Activated B cell treated with CpG ODN at 0.5 μM for 24 hours (primary cell): ENCODE measurements at regions not wholly inside any gene's neighbourhood (a gene's known extent, or its start where the extent isn't known, plus 50 kb on each side); places are given as distances from the start of the nearest gene placed in this dataset.

Experiments
- ATAC-seq: fragments of 200-7000 bp; cut with Tn5 transposase; one replicate; pipeline ENCODE4 v1.10.0; 2021; ENCODE audit warnings: low read depth, mild to moderate bottlenecking, moderate library complexity
- CTCF ChIA-PET: fragments of 350-600 bp; sonication (Branson Sonifier 250); formaldehyde crosslinking; loops from one replicate; lab custom pipeline; 2021; ENCODE audit warnings: antibody characterized with exemption; lab: Charles Lee
- POLR2A ChIA-PET: fragments of 350-600 bp; sonication (Branson Sonifier 250); formaldehyde crosslinking; loops from one replicate; lab custom pipeline; 2021; ENCODE audit warnings: antibody characterized with exemption; lab: Charles Lee
- DNase-seq: peaks from one replicate; pipeline ENCODE4 v3.0.0; 2022
- H3K27ac Mint-ChIP-seq: one replicate; pipeline ENCODE4 v1.8.0; 2020; ENCODE audit warnings: mixed read lengths
- H3K27me3 Mint-ChIP-seq: one replicate; pipeline ENCODE4 v1.8.0; 2021; ENCODE audit warnings: mixed read lengths
- H3K36me3 Mint-ChIP-seq: one replicate; pipeline ENCODE4 v1.8.0; 2021; ENCODE audit warnings: low read depth, mixed read lengths
- H3K4me1 Mint-ChIP-seq: one replicate; pipeline ENCODE4 v1.8.0; 2021; ENCODE audit warnings: mixed read lengths
- H3K4me3 Mint-ChIP-seq: one replicate; pipeline ENCODE4 v1.8.0; 2020; ENCODE audit warnings: mild to moderate bottlenecking, mixed read lengths
- H3K9me3 Mint-ChIP-seq: one replicate; pipeline ENCODE4 v1.8.0; 2020; ENCODE audit warnings: mixed read lengths
- intact Hi-C: fragments of 100-400 bp; cut with micrococcal nuclease; formaldehyde crosslinking; loops from one replicate; pipeline ENCODE4 v1.15.1; 2024
- TF ChIP-seq, protein P1 (sequence below): fragments of 200-600 bp; IDR thresholded peaks from one replicate; pipeline ENCODE4 v1.8.0; 2022; ENCODE audit warnings: antibody characterized with exemption, mild to moderate bottlenecking

DNA sequence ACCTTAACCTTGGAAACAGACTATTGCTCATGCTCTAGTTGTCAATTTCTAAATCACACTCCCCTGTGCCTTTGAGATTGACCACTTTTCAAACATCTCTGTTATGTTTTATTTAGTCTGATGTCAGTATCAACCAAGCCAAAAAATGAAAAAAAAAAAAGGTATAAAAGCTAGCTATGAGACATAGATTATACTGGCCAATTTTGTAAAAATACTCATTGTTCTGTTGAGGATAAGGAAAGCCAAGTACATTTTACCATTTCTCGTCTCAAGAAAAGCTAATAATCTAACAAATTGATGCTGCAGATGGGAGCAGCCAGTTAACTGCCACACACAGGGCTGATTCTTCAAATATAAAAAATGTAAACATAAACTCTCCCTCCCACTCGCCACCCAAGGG lies 572.6 kb upstream of the KLF12 start:
- H3K27me3 Mint-ChIP-seq = no peaks in the 10 kb centered on the region
- CTCF ChIA-PET = no interaction called here
- no peaks in the 10 kb centered on the region for H3K36me3 Mint-ChIP-seq
- DNase-seq (no peak), ATAC-seq (no peak)
- no peaks in the 10 kb centered on the region for H3K4me1 Mint-ChIP-seq
- H3K27ac Mint-ChIP-seq = no peak overlapping the region
- intact Hi-C loops = no loop called here
- POLR2A ChIA-PET = no interaction called here
- no peak overlapping the region for H3K4me3 Mint-ChIP-seq
- TF ChIP-seq, protein P1, sequence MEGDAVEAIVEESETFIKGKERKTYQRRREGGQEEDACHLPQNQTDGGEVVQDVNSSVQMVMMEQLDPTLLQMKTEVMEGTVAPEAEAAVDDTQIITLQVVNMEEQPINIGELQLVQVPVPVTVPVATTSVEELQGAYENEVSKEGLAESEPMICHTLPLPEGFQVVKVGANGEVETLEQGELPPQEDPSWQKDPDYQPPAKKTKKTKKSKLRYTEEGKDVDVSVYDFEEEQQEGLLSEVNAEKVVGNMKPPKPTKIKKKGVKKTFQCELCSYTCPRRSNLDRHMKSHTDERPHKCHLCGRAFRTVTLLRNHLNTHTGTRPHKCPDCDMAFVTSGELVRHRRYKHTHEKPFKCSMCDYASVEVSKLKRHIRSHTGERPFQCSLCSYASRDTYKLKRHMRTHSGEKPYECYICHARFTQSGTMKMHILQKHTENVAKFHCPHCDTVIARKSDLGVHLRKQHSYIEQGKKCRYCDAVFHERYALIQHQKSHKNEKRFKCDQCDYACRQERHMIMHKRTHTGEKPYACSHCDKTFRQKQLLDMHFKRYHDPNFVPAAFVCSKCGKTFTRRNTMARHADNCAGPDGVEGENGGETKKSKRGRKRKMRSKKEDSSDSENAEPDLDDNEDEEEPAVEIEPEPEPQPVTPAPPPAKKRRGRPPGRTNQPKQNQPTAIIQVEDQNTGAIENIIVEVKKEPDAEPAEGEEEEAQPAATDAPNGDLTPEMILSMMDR = no peak
- H3K9me3 Mint-ChIP-seq = no peaks in the 10 kb centered on the region

GRCh38 chr13:74705438-74705837 lies 571.2 kb upstream of the KLF12 start:
- Mint-ChIP-seq H3K27me3 (no peaks in the 10 kb centered on the region), H3K27ac (no peak overlapping the region), H3K36me3 (no peaks in the 10 kb centered on the region), H3K4me1 (no peaks in the 10 kb centered on the region), H3K9me3 (no peaks in the 10 kb centered on the region), H3K4me3 (no peak overlapping the region)
- intact Hi-C loops = no loop called here
- DNase-seq (no peak), ATAC-seq (no peak)
- TF ChIP-seq, protein P1 = no peak
- ChIA-PET POLR2A (no interaction called here), CTCF (no interaction called here)

- ATAC-seq = no peak
- H3K27ac Mint-ChIP-seq = no peak overlapping the region
- intact Hi-C loops = no loop called here
- ChIA-PET CTCF (no interaction called here), POLR2A (no interaction called here)
- no peaks in the 10 kb centered on the region for H3K27me3 Mint-ChIP-seq
- H3K4me3 Mint-ChIP-seq = no peak overlapping the region
- no peaks in the 10 kb centered on the region for H3K4me1 Mint-ChIP-seq
- DNase-seq = no peak
- TF ChIP-seq, protein P1 = no peak
- H3K36me3 Mint-ChIP-seq = no peaks in the 10 kb centered on the region
- H3K9me3 Mint-ChIP-seq = no peaks in the 10 kb centered on the region
Observed at GRCh38 chr13:74703855-74704387, 569.7 kb upstream of the KLF12 start.

DNA sequence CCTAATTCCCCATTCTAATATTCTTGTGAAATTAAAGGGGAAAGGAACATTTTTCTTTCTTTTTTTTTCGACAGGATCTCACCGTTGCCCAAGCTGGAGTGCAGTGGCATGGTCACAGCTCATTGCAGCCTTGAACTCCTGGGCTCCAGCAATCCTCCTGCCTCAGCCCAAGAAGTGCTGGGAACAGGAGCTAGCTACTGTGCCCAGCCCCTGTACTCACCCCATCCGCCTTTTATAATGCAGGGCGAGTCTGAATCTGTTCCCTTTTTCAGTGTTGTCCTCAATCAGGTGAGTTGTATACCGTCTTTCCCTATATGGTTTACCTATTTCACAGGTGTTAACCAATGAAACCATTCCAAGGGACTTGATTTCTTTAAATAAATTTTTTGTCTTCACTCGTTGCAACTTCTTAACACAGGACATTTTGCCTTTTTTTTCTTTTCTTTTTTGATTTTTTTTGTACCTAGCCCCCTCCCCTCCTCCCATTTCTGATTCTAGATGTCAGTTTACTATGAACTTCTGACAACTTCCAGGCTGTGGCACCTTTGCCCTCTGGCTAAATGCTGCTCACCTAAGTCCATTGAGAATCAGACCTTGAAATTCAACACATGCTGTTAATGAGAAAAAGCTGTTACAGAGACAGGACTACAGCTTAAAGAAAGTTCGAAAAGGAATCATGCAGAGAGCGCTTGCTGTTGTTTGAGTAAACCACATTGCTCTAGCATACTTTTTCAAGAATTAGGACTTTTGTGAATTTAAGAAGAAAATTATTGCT lies 562.1 kb upstream of the KLF12 start:
- no peak for ATAC-seq
- no peaks in the 10 kb centered on the region for H3K4me1 Mint-ChIP-seq
- no peaks in the 10 kb centered on the region for H3K27me3 Mint-ChIP-seq
- no peak overlapping the region for H3K27ac Mint-ChIP-seq
- ChIA-PET CTCF (no interaction called here), POLR2A (no interaction called here)
- H3K4me3 Mint-ChIP-seq = no peak overlapping the region
- no peaks in the 10 kb centered on the region for H3K36me3 Mint-ChIP-seq
- intact Hi-C loops = no loop called here
- TF ChIP-seq, protein P1 = no peak
- no peak for DNase-seq
- H3K9me3 Mint-ChIP-seq = no peaks in the 10 kb centered on the region

DNA sequence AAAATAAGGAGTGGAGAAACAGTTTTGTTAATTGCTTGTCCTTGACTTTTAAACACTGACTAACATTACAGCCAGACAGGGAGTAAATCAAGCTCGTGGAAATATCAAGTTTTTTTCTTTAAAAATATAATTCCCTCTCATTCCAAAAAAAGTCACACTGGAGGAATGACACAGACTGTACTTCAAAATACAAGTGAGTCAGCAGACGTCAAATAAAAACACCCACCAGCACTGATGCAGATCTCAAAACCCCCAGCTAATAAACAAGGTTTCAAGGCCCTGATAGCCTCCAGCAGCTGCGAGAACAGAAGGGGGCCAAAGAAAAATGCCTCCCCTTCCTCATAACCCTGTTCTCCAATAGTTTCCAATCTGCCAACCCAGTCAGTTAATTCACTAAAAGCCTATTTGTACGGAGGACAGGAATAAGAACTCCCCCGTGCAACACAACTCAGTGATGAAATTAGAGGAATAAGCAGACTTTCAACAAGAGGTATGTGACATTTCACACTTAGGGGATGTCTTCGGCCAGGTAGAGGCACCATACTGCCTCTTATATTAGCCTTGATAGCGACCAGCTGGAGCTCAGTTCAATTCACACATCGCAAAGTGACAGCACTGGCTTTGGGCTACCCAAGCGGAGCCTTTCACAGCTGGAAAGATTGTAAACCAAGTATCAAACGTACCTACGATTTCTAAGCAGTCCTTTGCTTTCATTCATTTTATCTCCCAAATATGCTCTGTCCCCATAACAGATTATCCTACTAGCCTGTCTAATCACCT lies 561.0 kb upstream of the KLF12 start:
- intact Hi-C loops = no loop called here
- no peak overlapping the region for H3K4me3 Mint-ChIP-seq
- CTCF ChIA-PET = no interaction called here
- TF ChIP-seq, protein P1 = no peak
- ATAC-seq = no peak
- H3K9me3 Mint-ChIP-seq = no peaks in the 10 kb centered on the region
- DNase-seq = no peak
- no peaks in the 10 kb centered on the region for H3K27me3 Mint-ChIP-seq
- no peaks in the 10 kb centered on the region for H3K36me3 Mint-ChIP-seq
- H3K4me1 Mint-ChIP-seq = no peaks in the 10 kb centered on the region
- H3K27ac Mint-ChIP-seq = no peak overlapping the region
- POLR2A ChIA-PET = no interaction called here
